Uterus (tissue), 2 donors: ENCODE measurements at regions not wholly inside any gene's neighbourhood (a gene's known extent, or its start where the extent isn't known, plus 50 kb on each side); places are given as distances from the start of the nearest gene placed in this dataset.

ENCODE experiments used
- POLR2A ChIP-seq, 2 donors: fragments of 450-650 bp; IDR thresholded peaks; one replicate each; pipeline ENCODE4 v1.6.1; 2016; ENCODE audit warnings: antibody characterized with exemption in 2 of 2, mild to moderate bottlenecking in 1 of 2, moderate library complexity in 1 of 2
- TF ChIP-seq, protein P1 (sequence below), 4 experiments: fragments of 200-600 bp in 2 of 4; fragments of 450-650 bp in 2 of 4; sonication (generic) in 2 of 4; IDR thresholded peaks; one replicate each; pipeline ENCODE4 v1.5.1; 2016 to 2019; ENCODE audit warnings: antibody characterized with exemption in 4 of 4, mild to moderate bottlenecking in 2 of 4, moderate library complexity in 1 of 4

DNA sequence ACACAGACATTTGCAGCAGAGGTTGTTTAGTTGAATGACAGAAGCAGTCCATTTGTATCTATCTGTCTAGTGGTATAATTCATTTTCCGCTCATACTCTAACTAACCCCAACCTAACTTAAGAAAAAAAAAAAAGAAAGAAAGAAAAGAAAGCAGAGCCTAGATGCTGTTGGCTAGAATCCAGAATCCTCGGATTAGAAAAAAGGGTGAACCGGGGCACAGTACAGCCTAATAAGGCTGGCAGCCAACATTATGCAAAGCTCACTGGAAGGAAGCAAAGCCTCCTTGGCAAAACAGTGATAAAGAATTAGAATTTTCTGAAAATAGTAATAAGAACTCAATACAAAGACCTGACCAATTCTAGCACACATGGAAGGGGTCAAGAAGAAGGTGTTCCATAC lies 640.8 kb downstream of the TUSC7 start:
- TF ChIP-seq, protein P1, sequence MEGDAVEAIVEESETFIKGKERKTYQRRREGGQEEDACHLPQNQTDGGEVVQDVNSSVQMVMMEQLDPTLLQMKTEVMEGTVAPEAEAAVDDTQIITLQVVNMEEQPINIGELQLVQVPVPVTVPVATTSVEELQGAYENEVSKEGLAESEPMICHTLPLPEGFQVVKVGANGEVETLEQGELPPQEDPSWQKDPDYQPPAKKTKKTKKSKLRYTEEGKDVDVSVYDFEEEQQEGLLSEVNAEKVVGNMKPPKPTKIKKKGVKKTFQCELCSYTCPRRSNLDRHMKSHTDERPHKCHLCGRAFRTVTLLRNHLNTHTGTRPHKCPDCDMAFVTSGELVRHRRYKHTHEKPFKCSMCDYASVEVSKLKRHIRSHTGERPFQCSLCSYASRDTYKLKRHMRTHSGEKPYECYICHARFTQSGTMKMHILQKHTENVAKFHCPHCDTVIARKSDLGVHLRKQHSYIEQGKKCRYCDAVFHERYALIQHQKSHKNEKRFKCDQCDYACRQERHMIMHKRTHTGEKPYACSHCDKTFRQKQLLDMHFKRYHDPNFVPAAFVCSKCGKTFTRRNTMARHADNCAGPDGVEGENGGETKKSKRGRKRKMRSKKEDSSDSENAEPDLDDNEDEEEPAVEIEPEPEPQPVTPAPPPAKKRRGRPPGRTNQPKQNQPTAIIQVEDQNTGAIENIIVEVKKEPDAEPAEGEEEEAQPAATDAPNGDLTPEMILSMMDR (IDR thresholded peaks at IDR 0.05), result no peak
- TF ChIP-seq POLR2A (IDR thresholded peaks at IDR 0.05), result no peak
